Fibroblast of skin of left quadriceps (primary cell): ENCODE measurements at regions not wholly inside any gene's neighbourhood (a gene's known extent, or its start where the extent isn't known, plus 50 kb on each side); places are given as distances from the start of the nearest gene placed in this dataset.
A peak's percentile ranks its signal among the peaks of the same experiment; 100 is the strongest.
"Not testable (repeated sequence)": the region's sequence is repeated elsewhere in the genome, so short reads cannot be mapped to it uniquely, and the experiment has no call there.

ENCODE experiments used
- DNase-seq, 2 experiments: peaks; one replicate each; pipeline ENCODE4 v3.0.0-alpha.2; 2013; ENCODE audit warnings: low read depth in 2 of 2

- no peak for DNase-seq
Observed at GRCh38 chr14:30069536-30069935, 141.9 kb upstream of the PRKD1 start.

- not testable (repeated sequence) for DNase-seq
Observed at GRCh38 chr14:30072454-30072853, 144.8 kb upstream of the PRKD1 start.

GRCh38 chr14:30077946-30078345 is 150.3 kb upstream of the PRKD1 start:
- DNase-seq, result peak; percentile 11 to 13

GRCh38 chr14:30078811-30079402 is 151.3 kb upstream of the PRKD1 start:
- DNase-seq, result no peak

- DNase-seq, result no peak
Observed at GRCh38 chr14:30082486-30082885, 154.8 kb upstream of the PRKD1 start.

GRCh38 chr14:30084811-30085210 is 157.2 kb upstream of the PRKD1 start:
- no peak for DNase-seq

GRCh38 chr14:30085943-30086342 is 158.3 kb upstream of the PRKD1 start:
- DNase-seq, result no peak

GRCh38 chr14:30088620-30089019 is 161.0 kb upstream of the PRKD1 start:
- no peak for DNase-seq

GRCh38 chr14:30108975-30109700 is 181.5 kb upstream of the PRKD1 start:
- peak; percentile 20 for DNase-seq

- no peak for DNase-seq
Observed at GRCh38 chr14:30114051-30114450, 186.4 kb upstream of the PRKD1 start.

GRCh38 chr14:30115756-30116155 is 188.1 kb upstream of the PRKD1 start:
- no peak for DNase-seq

- DNase-seq, result no peak
Observed at GRCh38 chr14:30118992-30119640, 191.5 kb upstream of the PRKD1 start.

GRCh38 chr14:30125322-30125979 is 197.8 kb upstream of the PRKD1 start:
- no peak for DNase-seq

- no peak for DNase-seq
Observed at GRCh38 chr14:30129807-30130206, 202.2 kb upstream of the PRKD1 start.

GRCh38 chr14:30131581-30132097 is 204.0 kb upstream of the PRKD1 start:
- DNase-seq, result no peak

GRCh38 chr14:30132196-30132595 is 204.5 kb upstream of the PRKD1 start:
- DNase-seq, result no peak

GRCh38 chr14:30134936-30135335 is 207.3 kb upstream of the PRKD1 start:
- DNase-seq, result no peak

GRCh38 chr14:30138567-30138966 is 210.9 kb upstream of the PRKD1 start:
- DNase-seq, result no peak

- peak; percentile 22 to 27 for DNase-seq
Observed at GRCh38 chr14:30142216-30142615, 214.6 kb upstream of the PRKD1 start.

- DNase-seq, result no peak
Observed at GRCh38 chr14:30143627-30144026, 216.0 kb upstream of the PRKD1 start.

- DNase-seq, result peak in 1 of 2 experiments; percentile 14
Observed at GRCh38 chr14:30153717-30154116, 226.1 kb upstream of the PRKD1 start.

GRCh38 chr14:30156571-30156970 is 228.9 kb upstream of the PRKD1 start:
- no peak for DNase-seq
